DMS153 (cell line): ENCODE measurements at regions not wholly inside any gene's neighbourhood (a gene's known extent, or its start where the extent isn't known, plus 50 kb on each side); places are given as distances from the start of the nearest gene placed in this dataset.

Experiments used
- DNase-seq: peaks from one replicate; lab custom pipeline; 2025; lab: John Stamatoyannopoulos, UW

DNA sequence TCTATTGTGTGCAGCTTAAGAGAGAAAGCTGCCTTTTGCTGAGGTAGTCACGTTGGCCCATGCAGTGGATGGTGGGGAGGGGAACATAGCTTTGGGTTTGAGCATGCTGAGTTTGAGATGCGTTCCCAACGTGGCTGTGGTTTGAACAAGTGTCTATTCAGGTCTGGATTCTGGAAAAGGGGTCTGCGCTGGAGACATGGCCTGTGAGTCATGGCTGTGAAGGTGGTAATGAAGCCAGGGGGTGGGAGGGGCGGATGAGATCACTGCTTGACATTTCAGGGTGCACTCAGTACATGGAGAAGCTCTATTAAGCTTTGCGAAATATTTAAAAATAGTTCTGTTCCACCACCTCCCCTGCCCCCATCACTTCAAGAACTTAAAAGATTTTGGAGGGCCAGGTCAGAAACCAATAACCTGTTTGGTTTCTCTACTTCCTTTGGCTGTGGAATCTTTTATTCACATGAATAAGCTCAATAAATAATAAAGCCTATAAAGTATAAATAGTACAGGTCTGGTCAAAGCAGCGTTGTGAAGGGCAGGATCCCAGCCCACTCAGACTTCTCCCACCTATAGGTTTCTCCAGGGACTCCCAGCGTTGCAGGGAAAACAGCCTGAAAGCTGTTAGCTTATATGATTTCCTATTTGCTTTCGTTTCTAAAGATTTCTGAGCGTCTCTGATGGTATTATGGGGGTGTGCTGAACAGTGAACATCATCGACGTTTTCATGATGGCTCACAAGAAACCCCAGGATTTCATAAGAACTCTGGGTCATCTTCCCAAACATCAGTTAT, 189.9 kb downstream of the NSG2 start:
- no peak for DNase-seq

DNA sequence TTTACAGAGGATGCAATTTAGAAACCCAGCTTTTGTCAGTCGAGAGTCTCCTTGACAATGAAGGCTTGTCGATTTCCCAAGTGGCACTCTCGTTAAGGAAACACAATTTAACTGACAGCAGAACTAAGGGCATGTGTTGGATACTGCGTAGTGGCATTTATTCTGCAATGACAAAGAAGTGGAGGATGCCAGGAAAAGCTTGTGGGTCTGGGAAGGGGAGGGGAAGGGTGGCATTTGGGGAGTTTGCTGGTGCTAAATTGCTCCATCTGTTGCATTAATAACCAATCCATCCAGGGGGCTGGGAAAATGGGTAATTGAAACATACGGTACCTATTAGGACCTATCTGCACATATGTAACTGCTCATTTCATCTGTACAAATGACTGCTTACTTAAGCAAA, 190.6 kb downstream of the NSG2 start:
- DNase-seq, result no peak

DNA sequence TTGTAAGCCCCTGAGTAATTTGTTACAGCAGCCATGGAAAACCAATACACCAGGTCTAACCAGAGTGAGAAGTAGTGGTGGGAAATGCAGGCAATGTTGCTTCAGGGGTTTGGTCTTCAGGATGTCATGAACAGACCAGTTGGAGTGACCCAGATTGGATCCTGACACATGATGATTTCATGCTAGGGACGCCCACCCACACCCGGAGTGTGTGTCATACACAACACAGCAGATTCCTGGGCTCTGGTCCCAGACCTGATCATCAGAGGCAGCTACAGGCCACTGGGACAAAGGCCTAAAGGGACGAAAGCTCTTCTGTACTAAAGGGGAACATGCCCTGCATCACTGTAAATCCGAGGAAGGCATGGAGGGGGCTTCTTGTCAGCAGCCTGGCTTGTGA, 194.2 kb downstream of the NSG2 start:
- DNase-seq, result no peak

DNA sequence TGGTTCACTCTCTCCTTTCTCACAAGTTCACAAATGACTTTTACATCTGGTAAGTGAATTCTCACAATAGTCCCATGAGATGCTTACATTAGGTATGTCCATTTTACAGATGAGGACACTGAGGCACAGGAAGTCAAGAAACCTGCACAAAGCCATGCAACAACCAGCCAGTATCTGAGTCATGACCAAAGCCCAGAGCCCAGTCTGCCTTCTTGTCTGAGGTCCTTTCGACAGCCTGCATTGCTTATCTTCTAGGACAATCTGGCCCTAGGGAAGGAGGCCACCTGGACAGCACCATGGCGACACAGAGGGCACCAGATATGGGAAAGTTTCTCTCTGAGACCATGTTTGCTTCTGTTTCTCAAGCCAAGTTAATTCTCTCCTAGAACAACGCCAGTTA, 197.1 kb downstream of the NSG2 start:
- DNase-seq, result no peak

DNA sequence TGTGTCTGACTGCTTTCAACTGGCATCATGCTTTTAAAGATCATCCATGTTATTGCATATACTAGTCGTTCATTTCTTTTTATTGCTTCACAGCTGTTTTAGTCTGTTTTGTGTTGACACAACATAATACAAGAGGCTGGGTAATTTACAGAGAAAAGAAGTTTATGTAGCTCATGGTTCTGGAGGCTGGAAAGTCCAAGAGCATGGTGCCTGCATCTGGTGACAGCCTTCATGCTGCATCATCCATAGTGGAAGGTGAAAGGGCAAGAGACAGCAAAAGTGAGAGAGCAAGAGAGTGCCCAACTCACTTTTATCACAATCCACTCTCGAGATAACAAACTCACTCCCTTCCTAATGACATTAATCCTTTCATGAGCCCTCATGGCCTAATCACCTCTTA, 198.4 kb downstream of the NSG2 start:
- DNase-seq, result no peak

DNA sequence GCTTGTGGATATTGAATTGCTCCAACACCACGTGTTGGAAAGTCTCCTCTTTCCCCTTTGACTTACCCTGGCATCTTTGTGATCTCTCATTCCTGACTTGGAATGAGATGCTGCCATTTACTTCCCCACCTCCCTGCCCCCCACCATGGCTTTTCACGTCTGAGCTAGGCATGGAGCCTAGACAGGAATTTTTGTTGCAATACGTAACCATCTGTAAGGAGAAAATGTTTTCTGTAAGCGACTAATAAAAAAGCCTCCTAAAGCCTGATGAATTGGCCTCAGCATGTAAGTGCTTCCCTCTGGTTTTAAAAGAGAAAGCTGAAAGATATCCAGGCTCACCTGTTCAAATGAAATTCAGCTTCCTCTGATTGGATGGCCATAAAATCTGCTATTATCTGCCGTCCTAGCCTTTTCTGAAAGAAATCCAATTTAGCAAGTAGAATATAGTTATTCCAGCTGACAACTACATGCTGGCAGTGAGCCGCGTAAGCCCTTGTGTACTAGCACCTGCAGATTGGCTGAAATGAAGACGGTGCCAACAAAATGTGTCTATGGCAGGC, 200.1 kb downstream of the NSG2 start:
- DNase-seq, result no peak

DNA sequence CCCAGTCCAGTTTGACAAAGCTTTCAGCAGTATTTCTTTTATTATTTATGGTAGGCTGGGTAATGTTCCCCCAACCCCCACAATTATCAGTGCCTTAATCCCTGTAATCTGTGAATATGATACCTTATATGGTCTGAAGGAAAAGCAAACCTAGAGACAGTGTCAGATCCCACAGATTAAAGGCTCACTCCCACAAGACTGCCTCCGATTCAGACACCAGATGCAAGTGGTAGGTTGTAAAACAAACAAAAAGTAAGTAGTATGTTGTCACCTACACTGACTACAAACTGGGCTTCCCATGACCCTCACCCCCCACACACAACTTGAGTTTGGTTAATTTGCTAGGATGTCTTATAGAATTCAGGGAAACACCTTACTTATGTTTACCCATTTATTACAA, 201.2 kb downstream of the NSG2 start:
- DNase-seq, result no peak

DNA sequence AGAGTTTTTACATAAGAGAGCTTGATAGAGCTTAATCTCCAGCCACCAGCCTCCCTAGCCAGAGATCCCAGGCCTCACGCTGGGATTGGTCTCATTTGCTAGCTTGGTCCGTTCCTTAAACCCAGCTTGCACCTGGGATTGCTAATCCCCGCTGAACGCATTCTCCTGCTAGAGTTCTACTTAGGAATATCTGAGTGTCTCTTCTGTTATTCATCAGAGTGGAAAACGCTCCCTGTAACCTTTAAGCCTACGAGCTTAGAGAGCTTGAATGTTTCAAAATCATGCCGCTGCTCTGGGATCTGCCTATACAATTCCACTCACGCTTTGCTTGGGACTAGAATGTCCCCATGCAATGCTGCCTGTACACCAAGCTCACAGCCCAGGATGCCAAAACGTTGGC, 201.8 kb downstream of the NSG2 start:
- no peak for DNase-seq

DNA sequence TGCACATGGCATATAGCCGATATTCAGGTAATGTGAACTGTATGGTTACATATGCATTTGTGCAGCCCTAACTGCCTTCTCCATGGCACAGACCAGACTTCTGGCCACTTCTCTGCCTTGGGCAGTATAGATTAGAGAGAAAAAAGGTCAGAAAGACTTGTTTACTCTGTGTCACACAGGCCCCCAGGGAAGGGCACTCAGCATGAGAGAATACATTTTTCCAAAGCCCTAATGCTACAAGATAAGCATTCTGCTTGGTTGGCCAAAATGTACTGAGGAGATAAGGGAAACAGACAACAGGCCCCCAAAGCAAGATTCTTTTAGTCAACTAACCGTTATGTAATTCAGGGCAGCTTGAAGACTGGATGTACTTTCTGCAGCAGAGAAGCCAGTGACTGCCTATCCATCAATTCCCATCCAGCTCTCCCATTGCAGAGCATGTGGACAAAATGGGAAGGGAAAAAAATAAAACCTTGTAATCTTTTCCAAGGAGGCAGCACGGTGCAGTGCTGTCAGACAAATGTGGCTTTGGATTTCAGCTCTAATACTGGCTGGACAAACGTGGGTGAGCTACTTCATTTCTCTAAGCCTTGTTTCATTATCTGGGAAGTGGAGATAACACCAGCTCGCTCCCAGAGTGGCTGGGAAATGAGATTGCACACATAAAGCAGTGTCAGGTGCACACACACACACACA, 205.9 kb downstream of the NSG2 start:
- no peak for DNase-seq

DNA sequence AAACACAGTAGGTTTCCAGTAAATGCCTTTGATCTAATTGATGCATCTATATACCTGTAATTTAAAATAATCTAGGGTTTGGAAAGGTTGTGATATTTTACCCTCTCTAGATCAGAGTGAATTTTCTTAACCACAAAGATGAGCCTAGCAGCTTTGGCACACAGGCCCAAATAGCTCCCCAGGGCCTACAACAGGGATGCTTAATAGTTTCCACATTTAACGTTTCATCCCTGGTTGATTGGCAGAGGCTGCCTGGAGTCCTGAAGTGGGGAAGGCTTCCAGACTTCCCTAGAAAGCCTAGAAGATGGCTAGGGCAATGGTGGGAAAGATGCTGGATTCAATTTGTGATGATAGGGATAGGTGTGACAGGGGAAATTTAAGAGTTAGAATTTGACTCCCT, 206.6 kb downstream of the NSG2 start:
- DNase-seq, result no peak

DNA sequence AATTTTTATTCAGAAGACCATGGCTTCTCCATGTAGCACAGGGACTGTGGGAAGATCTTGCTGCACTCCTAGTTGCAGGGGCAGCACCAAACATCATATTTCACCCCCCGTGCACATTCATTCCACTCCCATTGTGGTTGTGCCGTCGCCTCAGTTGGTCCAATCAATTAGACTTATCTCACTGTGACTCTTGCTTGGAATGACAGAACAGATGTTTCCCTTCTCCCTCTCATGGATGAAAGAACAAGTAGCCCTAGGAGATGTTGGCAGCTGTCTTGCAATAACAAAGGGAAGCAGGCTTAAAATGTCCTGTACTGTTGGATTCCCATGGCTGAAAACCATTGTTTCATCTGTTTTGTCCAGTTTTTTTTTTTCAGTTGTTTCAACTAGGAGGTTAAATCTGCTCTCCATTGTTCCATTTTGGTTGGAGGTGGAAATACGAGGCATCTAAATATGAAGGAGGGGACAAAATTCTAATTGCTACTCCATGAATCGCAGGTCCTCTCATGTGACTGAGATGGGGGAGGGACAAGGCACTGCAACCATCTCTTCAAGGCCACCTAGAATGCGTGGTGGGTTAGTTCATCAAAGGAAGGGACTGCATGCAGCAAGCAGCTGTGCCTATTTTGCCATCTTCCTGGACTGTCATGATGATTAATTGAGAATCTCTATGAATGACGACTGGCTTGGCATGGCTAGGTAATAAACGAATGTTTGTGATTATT, 214.4 kb downstream of the NSG2 start:
- no peak for DNase-seq

DNA sequence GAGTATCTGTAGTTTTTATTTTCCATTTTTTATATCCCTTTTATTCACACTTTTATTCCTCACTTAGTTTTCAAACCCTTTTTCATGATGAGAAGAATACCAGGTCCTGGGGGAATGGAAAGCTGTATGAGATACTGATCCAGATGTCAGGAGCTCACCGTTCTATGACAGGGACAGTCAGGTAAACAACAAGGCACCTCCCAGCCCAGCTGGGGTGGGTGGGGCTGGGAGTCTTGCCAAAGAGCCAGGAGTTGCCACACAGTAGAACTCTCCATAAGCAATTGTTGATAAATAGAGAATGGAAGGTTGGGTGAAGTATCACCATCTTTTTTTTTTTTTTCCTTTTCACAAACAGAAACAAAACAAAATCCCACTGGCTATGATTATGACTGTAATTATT, 225.8 kb downstream of the NSG2 start:
- DNase-seq, result peak; percentile 0

DNA sequence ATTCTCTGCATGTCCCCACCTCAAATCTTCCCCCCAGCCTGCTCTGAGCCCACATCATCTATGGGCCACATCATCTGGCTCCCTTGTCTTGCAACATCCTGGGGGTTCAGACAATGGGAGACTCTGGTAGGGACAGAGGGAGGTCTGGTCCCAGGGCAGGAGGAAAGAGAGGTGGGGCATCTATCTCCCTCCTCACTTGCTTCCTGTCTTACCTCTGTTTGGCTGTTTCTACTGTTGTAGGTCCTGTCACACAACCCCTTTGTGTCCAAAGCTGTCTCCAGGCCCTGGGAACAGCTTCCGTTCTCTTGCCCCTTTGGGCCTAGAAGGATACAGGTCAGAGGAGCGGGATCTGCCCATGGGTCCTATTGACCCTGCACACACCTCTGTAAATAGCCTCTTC, 227.2 kb downstream of the NSG2 start:
- DNase-seq, result no peak

DNA sequence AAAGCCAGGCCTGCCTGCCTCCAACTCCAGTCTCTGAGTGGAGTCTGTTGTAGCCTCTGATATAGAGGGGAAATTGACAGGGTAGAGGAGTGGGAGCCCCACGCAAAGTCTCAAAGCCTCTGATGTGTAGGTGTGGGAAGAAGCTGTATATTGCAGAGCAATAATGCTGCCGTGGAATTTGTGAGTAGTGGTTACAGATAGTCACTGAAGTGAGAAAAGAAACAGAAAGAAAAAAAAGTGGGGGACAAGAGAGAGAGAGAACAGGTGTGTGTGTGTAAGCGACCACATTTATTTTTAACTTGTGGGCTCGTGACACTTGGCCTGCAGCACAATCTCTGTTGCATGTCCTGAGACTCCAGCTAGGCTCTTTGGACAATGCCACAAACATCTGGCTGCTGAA, 227.8 kb downstream of the NSG2 start:
- no peak for DNase-seq

DNA sequence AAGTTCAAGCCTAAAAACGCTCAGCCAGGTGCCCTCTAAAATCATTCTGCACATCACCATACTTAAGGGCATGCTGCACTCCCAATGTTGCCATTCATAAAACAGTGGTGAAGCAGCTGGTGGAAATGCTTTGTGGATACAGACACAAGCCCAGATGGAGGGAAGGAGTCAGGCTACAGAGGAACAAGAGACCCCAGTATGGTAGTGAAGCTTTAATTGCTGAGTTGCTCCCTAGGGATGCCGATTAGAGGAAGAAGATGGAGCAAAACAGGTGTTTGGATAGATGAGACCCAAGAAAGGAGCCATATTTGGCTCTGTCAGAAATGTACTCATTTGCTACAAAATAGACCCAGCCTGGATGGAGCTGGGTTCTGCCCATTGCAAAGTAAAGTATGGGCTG, 230.5 kb downstream of the NSG2 start:
- no peak for DNase-seq

DNA sequence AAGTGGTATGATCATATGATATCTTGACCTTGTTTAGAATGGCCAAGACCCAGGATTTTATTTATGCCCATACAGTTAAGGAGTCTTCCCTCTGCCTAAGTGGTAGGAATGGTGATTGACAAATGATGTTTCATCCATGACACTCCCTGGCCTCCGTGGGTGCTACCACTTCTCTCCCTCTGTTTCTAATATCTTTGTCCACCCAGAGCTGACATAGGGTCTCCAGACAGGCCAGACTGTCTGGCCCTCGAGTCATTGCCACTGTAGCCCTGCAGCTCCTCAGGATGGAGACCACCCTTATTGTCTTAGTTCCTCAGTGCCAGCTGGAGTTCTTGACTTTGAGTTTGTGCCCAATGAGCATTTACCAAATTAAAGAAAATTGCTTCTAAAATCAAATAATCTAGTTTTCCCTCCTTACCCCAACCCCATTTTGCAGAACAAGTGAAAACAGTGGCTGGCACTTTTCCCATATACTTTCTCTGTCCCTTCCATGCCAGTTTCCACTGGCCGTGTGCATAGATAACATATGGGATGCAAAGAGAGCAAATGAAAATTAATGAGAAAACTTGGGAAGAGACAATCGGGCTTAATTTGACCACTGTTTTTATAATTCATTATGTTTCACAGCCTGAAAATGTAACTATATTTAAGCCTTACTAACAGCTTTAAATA, 235.7 kb downstream of the NSG2 start:
- no peak for DNase-seq

DNA sequence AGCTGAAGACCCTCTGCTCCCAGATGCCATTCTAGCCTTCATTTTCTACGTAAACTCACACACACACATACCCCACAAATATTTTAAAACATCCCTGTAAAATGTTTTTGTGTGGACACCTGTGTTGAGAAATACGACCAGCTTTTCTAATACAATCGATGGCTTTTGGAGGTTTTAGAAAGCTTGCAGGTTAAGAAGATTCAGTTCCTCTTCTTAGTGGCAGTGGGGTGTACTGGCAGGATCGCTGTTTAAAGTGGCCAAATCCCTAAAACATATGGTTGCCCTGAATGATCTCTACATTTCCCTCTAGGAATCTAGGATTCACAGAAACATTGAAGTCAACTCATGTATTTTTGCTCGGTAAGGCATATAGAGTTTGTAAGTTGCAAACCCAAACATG, 236.3 kb downstream of the NSG2 start:
- DNase-seq, result no peak

DNA sequence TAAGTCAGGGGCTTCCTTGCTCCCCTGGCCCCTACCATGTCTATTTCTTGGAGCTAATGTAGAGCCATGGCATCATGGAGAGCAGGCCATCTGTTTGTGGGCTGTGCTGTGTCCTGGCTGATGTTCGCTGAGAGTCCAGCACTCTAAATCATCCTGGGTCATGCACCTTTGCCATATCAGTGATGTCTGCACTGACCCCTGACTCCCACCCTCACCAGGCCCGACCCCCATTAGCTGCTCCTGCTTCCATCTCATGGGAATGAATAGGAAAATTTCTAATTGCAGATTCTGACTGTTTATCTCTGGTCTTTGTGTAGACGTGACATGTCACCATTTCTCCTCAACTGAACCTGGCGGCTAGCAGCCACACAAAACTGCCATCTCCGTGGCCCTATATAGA, 236.9 kb downstream of the NSG2 start:
- DNase-seq, result no peak

DNA sequence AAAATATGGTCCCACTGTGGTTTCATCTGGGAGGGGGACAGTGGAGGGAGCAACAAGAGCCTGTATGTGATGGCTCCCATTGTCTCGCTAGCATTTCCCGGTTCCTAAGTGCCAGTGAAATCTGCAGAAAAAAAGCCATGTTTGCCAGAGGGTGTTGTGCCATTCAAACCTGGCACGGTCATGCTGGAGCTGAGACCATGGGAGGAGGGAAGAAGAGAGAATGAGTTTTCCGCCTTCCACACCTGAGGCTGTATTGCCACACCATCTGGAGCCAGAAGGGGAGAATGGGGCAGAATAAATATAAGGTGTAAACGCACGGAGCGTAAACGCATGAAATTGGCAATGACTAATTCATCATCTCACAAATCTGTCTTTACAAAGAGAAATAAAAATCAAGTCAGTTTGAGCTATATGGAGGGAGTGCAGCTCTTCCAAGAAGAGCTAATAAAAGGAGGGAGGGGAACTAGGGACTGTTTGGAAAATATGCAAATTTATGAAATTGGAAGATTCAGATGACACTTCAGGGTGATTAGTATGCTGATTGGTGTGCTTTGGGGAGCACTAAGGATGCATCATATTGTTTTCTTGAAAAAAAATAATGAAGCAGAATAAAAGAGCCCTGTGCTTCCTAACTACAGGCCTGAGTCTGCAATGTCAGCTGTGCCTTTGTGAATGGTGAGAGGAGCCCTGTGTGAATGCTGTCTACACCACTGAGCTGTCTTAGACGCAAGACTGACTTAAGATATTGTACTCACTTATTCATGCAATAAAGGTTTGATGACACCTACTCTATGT, 237.9 kb downstream of the NSG2 start:
- peak; percentile 14 for DNase-seq

DNA sequence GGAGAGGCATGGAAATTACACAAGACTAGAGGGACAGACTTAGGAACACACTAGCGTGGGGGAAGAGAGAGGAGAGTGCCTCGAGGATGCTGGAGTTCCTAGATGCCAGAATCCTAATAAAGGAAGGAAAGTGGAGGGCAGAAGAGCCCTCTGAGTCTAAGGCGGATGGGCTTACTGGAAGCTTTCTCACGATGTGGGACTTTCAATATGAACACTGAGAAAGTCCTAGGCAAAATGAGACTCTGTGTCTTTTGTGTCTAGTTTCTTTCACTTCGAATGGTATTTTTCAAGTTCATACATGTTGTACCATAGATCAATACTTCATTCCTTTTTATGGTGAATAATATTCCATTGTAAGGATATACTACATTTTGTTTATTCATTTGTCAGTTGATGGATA, 239.4 kb downstream of the NSG2 start:
- no peak for DNase-seq

DNA sequence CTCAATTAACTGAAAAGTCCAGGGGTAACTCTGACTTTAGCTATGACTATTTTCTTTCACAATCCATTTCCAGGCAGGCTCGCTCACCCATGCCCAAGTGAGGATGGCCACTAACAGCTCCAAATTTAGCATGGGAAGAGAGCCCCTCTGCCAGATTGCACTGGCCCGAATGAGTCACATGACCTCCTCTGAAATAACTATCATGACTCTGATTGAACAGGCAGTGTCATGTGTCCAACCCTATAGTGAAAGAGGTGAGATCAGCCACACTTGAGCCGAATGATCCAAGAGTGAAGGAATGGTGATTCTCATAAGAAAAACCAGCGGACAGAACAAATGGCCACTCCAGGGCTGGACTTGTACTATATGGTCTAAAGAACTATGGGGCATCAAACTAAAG, 242.3 kb downstream of the NSG2 start:
- no peak for DNase-seq

DNA sequence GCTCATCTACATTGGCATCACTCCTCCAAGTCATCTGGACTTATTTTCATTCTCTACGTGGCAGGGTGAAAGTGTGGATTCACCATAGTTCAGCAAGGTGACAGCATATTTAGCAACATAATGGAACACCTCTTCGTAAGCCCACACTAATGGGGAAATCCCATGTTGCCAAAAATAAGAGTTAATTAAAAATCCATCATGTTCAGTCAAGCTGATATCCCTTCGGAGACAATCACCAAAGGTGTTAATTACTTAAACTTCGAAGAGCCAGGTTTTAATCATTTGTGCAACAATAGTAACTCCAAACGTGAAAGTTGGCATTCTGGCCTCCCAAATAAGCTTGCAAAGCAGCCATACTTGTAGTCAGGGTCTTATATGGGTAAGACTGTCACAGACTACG, 242.9 kb downstream of the NSG2 start:
- no peak for DNase-seq
